Left lung (tissue), 4 donors: ENCODE measurements at regions not wholly inside any gene's neighbourhood (a gene's known extent, or its start where the extent isn't known, plus 50 kb on each side); places are given as distances from the start of the nearest gene placed in this dataset.

Source experiments
- ATAC-seq: fragments of 200-7000 bp; cut with Tn5 transposase; one replicate; pipeline ENCODE4 v1.9.1; 2020; ENCODE audit warnings: moderate library complexity
- DNase-seq, 4 donors: peaks; one replicate each; pipeline ENCODE4 v3.0.0-alpha.2; 2013 to 2020
- H3K27ac ChIP-seq, 2 donors: fragments of 200-600 bp; sonication (generic) in 1 of 2; one replicate each; pipeline versions ENCODE4 v1.5.0 to v1.8.0; 2020 to 2021
- H3K27me3 ChIP-seq, 2 donors: fragments of 200-600 bp; sonication (generic) in 1 of 2; one replicate each; pipeline versions ENCODE4 v1.5.0 to v1.8.0; 2020 to 2021
- H3K36me3 ChIP-seq, 2 donors: fragments of 200-600 bp; sonication (generic) in 1 of 2; one replicate each; pipeline versions ENCODE4 v1.5.0 to v1.8.0; 2020 to 2021
- H3K4me1 ChIP-seq, 2 donors: fragments of 200-600 bp; one replicate each; pipeline ENCODE4 v1.8.0; 2021
- H3K4me3 ChIP-seq, 2 donors: fragments of 200-600 bp; sonication (generic) in 1 of 2; one replicate each; pipeline versions ENCODE4 v1.5.0 to v1.8.0; 2020 to 2021; ENCODE audit warnings: mild to moderate bottlenecking in 1 of 2
- H3K9me3 ChIP-seq, 2 donors: fragments of 200-600 bp; sonication (generic) in 1 of 2; one replicate each; pipeline versions ENCODE4 v1.5.0 to v1.8.0; 2020 to 2021
- intact Hi-C, 2 donors: fragments of 100-400 bp; cut with DNase I; formaldehyde crosslinking; loops; one replicate each; pipeline versions ENCODE4 v1.11.2 to v1.14.2; 2022
- TF ChIP-seq, protein P1 (sequence below), 2 donors: fragments of 200-600 bp; sonication (generic) in 1 of 2; IDR thresholded peaks; one replicate each; pipeline versions ENCODE4 v1.5.0 to v1.8.0; 2021; ENCODE audit warnings: antibody characterized with exemption in 2 of 2
- donor health status: DM: no; HTN: yes; CAD: no.
- donor health status: DM: no; HTN: no; CAD: no.

DNA sequence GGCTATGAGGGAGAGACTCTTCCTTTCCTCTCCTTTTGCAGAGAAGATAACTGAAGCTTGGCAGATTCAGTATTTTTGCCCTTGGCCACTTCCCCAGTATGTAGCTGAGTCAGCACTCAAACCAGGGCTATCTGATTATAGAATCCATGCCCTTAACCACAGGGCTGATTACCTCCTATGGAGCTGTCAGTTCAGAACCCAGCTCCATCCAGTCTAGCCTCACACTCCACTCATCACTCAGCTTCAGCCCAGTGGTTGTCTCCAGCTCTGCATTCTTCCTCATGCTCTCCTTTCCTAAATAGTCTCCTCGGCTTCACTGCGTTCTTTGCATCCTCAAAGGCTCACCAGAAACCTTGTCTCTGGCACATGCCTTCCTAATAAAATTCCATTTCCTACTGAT lies 151.6 kb upstream of the BLID start:
- Histone ChIP-seq H3K27ac (no peak overlapping the region), H3K9me3 (no peaks in the 10 kb centered on the region), H3K4me3 (no peak overlapping the region), H3K36me3 (no peaks in the 10 kb centered on the region), H3K27me3 (no peaks in the 10 kb centered on the region), H3K4me1 (no peaks in the 10 kb centered on the region)
- peak; percentile 62 for ATAC-seq
- TF ChIP-seq, protein P1, sequence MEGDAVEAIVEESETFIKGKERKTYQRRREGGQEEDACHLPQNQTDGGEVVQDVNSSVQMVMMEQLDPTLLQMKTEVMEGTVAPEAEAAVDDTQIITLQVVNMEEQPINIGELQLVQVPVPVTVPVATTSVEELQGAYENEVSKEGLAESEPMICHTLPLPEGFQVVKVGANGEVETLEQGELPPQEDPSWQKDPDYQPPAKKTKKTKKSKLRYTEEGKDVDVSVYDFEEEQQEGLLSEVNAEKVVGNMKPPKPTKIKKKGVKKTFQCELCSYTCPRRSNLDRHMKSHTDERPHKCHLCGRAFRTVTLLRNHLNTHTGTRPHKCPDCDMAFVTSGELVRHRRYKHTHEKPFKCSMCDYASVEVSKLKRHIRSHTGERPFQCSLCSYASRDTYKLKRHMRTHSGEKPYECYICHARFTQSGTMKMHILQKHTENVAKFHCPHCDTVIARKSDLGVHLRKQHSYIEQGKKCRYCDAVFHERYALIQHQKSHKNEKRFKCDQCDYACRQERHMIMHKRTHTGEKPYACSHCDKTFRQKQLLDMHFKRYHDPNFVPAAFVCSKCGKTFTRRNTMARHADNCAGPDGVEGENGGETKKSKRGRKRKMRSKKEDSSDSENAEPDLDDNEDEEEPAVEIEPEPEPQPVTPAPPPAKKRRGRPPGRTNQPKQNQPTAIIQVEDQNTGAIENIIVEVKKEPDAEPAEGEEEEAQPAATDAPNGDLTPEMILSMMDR (IDR thresholded peaks at IDR 0.05): no peak
- intact Hi-C loops: no loop called here
- no peak for DNase-seq

DNA sequence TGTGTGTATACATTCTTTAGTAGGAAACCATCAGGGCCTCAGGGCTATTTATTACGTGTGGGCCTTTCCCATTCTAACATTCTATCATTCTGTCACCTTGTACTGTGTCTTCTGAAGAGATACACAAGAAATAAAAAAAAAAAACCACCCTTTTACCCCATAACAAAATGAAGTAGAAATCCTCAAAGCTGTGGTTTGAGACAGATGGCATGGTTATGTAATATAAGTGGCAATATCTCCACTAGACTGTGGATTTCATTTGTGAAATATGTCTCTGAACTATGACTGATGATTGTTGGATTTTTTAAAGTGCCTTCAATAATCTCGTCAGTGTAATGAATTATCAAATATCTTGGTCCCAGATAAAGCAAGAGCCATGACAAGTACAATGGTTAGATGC lies 150.0 kb upstream of the BLID start:
- TF ChIP-seq, protein P1 (IDR thresholded peaks at IDR 0.05): no peak
- ATAC-seq (no peak), DNase-seq (no peak)
- Histone ChIP-seq H3K36me3 (no peaks in the 10 kb centered on the region), H3K27ac (no peak overlapping the region), H3K27me3 (no peaks in the 10 kb centered on the region), H3K9me3 (no peaks in the 10 kb centered on the region), H3K4me3 (no peak overlapping the region), H3K4me1 (no peaks in the 10 kb centered on the region)
- intact Hi-C loops: no loop called here

DNA sequence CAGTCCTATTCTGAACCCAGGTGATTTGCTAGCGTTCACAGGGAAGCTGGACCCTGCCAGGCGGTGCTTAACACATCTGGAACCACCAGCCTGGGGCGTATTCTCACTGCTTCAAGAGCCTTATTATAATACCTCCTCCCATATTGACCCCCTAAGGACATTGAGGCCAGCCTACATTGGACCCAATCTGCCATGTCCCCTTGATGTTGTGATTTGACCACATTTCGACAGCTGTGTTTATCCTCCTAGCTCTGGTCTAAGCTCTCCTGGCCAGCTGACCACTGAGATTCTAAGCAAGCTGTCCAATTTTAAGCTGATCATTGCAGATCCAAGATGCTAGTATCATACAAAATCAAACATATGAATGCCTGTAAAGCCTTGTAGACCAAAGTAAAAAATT lies 148.1 kb upstream of the BLID start:
- TF ChIP-seq, protein P1 (IDR thresholded peaks at IDR 0.05): no peak
- Histone ChIP-seq H3K27ac (no peak overlapping the region), H3K36me3 (no peaks in the 10 kb centered on the region), H3K4me1 (no peaks in the 10 kb centered on the region), H3K4me3 (no peak overlapping the region), H3K9me3 (no peaks in the 10 kb centered on the region), H3K27me3 (no peaks in the 10 kb centered on the region)
- no peak for DNase-seq
- intact Hi-C loops: no loop called here
- ATAC-seq: no peak

DNA sequence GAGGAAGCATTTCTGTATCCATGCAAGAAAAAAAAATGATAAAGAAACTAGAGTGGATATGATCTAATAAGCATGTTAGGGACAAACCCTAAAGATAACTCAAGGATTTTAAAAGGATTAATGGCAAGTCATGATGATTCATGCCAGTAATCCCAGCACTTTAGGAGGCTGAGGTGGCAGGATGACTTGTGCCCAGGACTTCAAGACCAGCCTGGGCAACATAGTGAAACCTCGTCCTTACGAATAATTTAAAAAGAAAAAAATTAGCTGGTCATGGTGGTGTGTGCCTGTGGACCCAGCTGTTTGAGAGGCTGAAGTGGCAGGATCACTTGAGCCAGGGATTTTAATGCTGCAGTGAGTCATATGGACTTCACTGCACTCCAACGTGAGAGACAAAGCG lies 145.5 kb upstream of the BLID start:
- Histone ChIP-seq H3K27ac (no peak overlapping the region), H3K27me3 (no peaks in the 10 kb centered on the region), H3K4me1 (peaks cover 0 to 4% of the 10 kb centered on the region in 2 donors), H3K4me3 (no peak overlapping the region), H3K36me3 (no peaks in the 10 kb centered on the region), H3K9me3 (no peaks in the 10 kb centered on the region)
- DNase-seq (no peak), ATAC-seq (no peak)
- intact Hi-C loops: no loop called here
- TF ChIP-seq, protein P1 (IDR thresholded peaks at IDR 0.05): no peak

DNA sequence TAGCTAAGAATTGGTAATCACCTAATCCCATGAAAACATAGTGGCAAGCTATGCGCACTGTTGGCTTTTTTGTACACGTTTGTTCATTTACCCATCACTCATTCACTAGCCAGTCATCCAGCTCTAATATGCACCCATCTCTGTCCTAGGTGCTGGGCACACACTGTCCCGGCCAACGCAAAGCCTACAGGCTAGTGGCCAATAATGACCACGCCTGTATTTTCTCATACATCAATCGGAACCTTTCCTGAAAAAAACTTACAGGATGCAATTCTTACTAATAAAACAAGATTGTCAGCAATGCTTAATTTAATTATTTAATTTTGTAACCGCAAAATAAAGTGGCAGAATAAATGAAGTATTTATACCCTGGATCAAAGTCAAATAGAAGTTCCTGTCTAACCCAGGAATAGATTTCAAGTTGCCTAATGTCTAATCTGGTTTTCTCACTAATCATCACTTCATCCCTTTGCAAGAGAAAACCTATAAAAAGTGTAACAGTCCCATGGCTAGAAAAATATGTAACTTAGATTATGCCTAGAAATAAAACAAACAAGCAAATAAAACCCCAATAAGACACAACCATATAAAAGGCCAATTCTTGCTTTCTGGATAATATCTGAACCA lies 143.3 kb upstream of the BLID start:
- no peak for ATAC-seq
- TF ChIP-seq, protein P1 (IDR thresholded peaks at IDR 0.05): no peak

More for the DNA sequence above, 143.3 kb upstream of the BLID start:
- no peaks in the 10 kb centered on the region for H3K36me3 ChIP-seq
- DNase-seq: no peak
- peaks cover under 1 to 4% of the 10 kb centered on the region in 2 donors for H3K4me1 ChIP-seq
- no peaks in the 10 kb centered on the region for H3K9me3 ChIP-seq
- H3K27me3 ChIP-seq: no peaks in the 10 kb centered on the region
- no peak overlapping the region for H3K27ac ChIP-seq
- intact Hi-C loops: no loop called here
- no peak overlapping the region for H3K4me3 ChIP-seq
